Ecto neural progenitor cell (in vitro differentiated cells): ENCODE measurements at regions not wholly inside any gene's neighbourhood (a gene's known extent, or its start where the extent isn't known, plus 50 kb on each side); places are given as distances from the start of the nearest gene placed in this dataset.

Experiments used
- DNase-seq: peaks from one replicate; pipeline ENCODE4 v3.0.0-alpha.2; 2018; ENCODE audit warnings: low spot score

- no peak for DNase-seq
These were observed 59.7 kb downstream of the KCNA1 start for GRCh38 chr12:4969405-4969804.

GRCh38 chr12:4974217-4974616, 64.5 kb downstream of the KCNA1 start:
- DNase-seq, result no peak

- DNase-seq, result peak; percentile 84
These were observed 65.9 kb downstream of the KCNA1 start for GRCh38 chr12:4975574-4975973.

GRCh38 chr12:4977102-4977501, 66.6 kb upstream of the KCNA5 start:
- DNase-seq, result no peak

GRCh38 chr12:4978737-4979136, 64.9 kb upstream of the KCNA5 start:
- DNase-seq, result no peak

GRCh38 chr12:4979737-4980136, 63.9 kb upstream of the KCNA5 start:
- DNase-seq, result no peak

- no peak for DNase-seq
These were observed 59.3 kb upstream of the KCNA5 start for GRCh38 chr12:4984344-4984743.

GRCh38 chr12:4984971-4985370, 58.7 kb upstream of the KCNA5 start:
- no peak for DNase-seq

- no peak for DNase-seq
These were observed 57.9 kb upstream of the KCNA5 start for GRCh38 chr12:4985820-4986219.

- DNase-seq, result no peak
These were observed 56.3 kb upstream of the KCNA5 start for GRCh38 chr12:4987076-4988046.

- DNase-seq, result no peak
These were observed 52.3 kb upstream of the KCNA5 start for GRCh38 chr12:4991373-4991772.

- DNase-seq, result no peak
These were observed 51.9 kb upstream of the KCNA5 start for GRCh38 chr12:4991801-4992200.

GRCh38 chr12:4992871-4993270, 50.8 kb upstream of the KCNA5 start:
- DNase-seq, result no peak
